ENCODE measurements at regions not wholly inside any gene's neighbourhood (a gene's known extent, or its start where the extent isn't known, plus 50 kb on each side); places are given as distances from the start of the nearest gene placed in this dataset.
"Not testable (repeated sequence)": the region's sequence is repeated elsewhere in the genome, so short reads cannot be mapped to it uniquely, and the experiment has no call there.

DNA sequence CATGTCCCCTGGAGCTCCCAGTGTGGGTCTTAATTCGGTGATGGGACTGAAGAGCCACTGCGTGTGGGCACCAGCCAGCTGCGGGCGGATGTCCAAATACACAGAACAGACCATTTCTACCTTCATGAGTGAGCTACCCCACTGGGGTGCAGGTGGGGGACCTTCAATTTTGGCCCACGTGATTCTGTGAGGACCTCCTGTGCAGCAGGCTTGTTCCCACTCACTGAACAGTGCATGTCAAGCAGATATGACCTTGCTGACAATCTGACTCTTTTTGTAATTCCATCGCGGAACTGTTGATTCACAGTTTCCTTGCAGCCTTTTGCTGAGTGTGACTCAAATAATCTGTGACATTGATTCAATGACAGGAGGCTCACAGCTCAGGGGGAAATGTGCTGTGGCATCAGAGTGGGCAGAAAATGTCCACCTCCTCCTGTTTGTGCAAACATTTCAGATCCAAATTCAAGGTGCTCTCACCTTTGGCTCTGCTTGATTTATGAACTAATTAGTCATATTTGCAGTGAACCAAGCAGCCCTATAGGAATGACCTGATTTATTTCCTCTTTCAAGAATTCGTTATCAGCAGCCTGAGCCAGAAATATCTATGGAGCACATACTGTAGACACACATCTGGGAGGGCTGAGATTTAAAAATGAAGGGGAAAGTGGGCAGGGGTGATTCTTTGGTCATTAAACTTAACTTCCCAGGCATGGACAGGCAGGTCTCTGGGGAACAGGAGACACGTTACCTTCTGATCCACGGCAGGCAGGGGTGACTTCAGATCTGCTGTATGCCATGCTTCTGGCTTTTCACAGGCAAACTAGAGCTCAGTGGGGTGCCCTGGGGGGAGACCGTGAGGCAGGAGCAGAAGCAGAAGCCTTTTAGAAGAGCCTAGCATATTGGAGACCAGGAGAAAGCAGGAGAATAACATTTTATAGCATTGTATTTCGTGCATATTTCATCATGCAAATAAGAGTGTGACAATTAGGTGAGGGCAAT, 170.0 kb upstream of the KL start:
- intact Hi-C loops (cut with micrococcal nuclease; ENCODE audit: unreplicated experiment) = no loop called here
- no peaks in the 10 kb centered on the region for H4K20me1 ChIP-seq (ENCODE audit: insufficient read depth)
- peak in 1 of 2 experiments; percentile 77 for DNase-seq
- peaks cover 15% of the 10 kb centered on the region; the same call in 1 of the 2 replicates for H3F3A ChIP-seq (ENCODE audit: insufficient read depth, low read depth)
- ChIA-PET CTCF (no interaction called here), POLR2A (ENCODE audit: unreplicated experiment) (interaction anchor here (0.5 kb wide), 1 partner anchor 23 kb away, joined by 3 read pairs; no protein-coding TSS in a partner anchor)
- H3K4me3 ChIP-seq = no peak overlapping the region
- peak overlapping the region; percentile 73 for H2AFZ ChIP-seq
- H3K9me3 ChIP-seq (ENCODE audit: insufficient read depth, low read depth) = no peaks in the 10 kb centered on the region; the same call in none of the 2 replicates
- H3K36me3 ChIP-seq (ENCODE audit: low read depth) = no peaks in the 10 kb centered on the region
- no TSS peak for BruUV-seq (replicated peaks)
- H3K79me2 ChIP-seq (ENCODE audit: low read depth) = no peaks in the 10 kb centered on the region
- H3K4me1 ChIP-seq (replicated peaks; ENCODE audit: insufficient read depth) = peaks cover 21% of the 10 kb centered on the region
- peak overlapping the region; percentile 72 for H3K27ac ChIP-seq
- peak overlapping the region; percentile 52 for H3K4me2 ChIP-seq
- no peaks in the 10 kb centered on the region for H3K27me3 ChIP-seq (ENCODE audit: insufficient read depth, low read depth)
- TF ChIP-seq CTCF (conservative IDR thresholded peaks at IDR 0.05) (no peak), EZH2 (IDR thresholded peaks at IDR 0.05; ENCODE audit: low read depth) (no peak)
- H3K9me2 ChIP-seq (ENCODE audit: insufficient read depth) = no peaks in the 10 kb centered on the region

DNA sequence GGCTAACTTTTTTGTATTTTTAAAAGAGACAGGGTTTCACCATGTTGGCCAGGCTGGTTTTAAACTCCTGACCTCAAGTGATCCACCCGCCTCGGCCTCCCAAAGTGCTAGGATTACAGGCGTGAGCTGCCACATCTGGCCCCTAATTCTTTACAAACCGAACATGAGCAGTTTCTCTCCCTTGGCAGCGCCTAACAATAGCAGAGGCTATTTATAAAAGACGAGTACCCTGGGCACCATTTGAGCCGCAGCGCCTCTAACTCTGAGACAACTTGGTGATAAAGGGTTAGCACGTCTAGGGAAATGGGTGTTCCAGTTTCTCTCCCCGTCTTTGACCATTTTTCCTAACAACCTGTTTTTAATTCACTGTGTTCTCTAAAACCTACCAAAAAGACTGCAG, 168.2 kb upstream of the KL start:
- CTCF ChIA-PET; DNase-seq; H2AFZ ChIP-seq; H4K20me1 ChIP-seq (ENCODE audit: insufficient read depth); POLR2A ChIA-PET (ENCODE audit: unreplicated experiment); H3K4me2 ChIP-seq; H3K27me3 ChIP-seq (ENCODE audit: insufficient read depth, low read depth); H3K36me3 ChIP-seq (ENCODE audit: low read depth); BruUV-seq (replicated peaks); H3K9me2 ChIP-seq (ENCODE audit: insufficient read depth); H3K9me3 ChIP-seq (ENCODE audit: insufficient read depth, low read depth); H3K27ac ChIP-seq; intact Hi-C loops (cut with micrococcal nuclease; ENCODE audit: unreplicated experiment); H3K79me2 ChIP-seq (ENCODE audit: low read depth); H3K4me3 ChIP-seq: not testable (repeated sequence)
- Histone ChIP-seq H3F3A (ENCODE audit: insufficient read depth, low read depth) (peaks cover 15% of the 10 kb centered on the region; the same call in 1 of the 2 replicates), H3K4me1 (replicated peaks; ENCODE audit: insufficient read depth) (peaks cover 30% of the 10 kb centered on the region)

- TF ChIP-seq EZH2 (IDR thresholded peaks at IDR 0.05; ENCODE audit: low read depth) = no peak
- TF ChIP-seq CTCF (conservative IDR thresholded peaks at IDR 0.05) = no peak
- no peaks in the 10 kb centered on the region for H3K9me2 ChIP-seq (ENCODE audit: insufficient read depth)
- no peak overlapping the region for H2AFZ ChIP-seq
- CTCF ChIA-PET = no interaction called here
- H3K9me3 ChIP-seq (ENCODE audit: insufficient read depth, low read depth) = no peaks in the 10 kb centered on the region
- peaks cover 15% of the 10 kb centered on the region; the same call in 1 of the 2 replicates for H3F3A ChIP-seq (ENCODE audit: insufficient read depth, low read depth)
- H3K27me3 ChIP-seq (ENCODE audit: insufficient read depth, low read depth) = no peaks in the 10 kb centered on the region
- POLR2A ChIA-PET (ENCODE audit: unreplicated experiment) = no interaction called here
- no peaks in the 10 kb centered on the region for H4K20me1 ChIP-seq (ENCODE audit: insufficient read depth)
- H3K4me3 ChIP-seq = no peak overlapping the region
- BruUV-seq (replicated peaks) = no TSS peak
- H3K79me2 ChIP-seq (ENCODE audit: low read depth) = no peaks in the 10 kb centered on the region
- peaks cover 32% of the 10 kb centered on the region for H3K4me1 ChIP-seq (replicated peaks; ENCODE audit: insufficient read depth)
- no peak overlapping the region for H3K4me2 ChIP-seq
- no peak overlapping the region for H3K27ac ChIP-seq
- DNase-seq = no peak
- intact Hi-C loops (cut with micrococcal nuclease; ENCODE audit: unreplicated experiment) = no loop called here
- H3K36me3 ChIP-seq (ENCODE audit: low read depth) = no peaks in the 10 kb centered on the region
Observed at GRCh38 chr13:32849369-32849768, 166.9 kb upstream of the KL start.
